ENCODE measurements at regions not wholly inside any gene's neighbourhood (a gene's known extent, or its start where the extent isn't known, plus 50 kb on each side); places are given as distances from the start of the nearest gene placed in this dataset.

DNA sequence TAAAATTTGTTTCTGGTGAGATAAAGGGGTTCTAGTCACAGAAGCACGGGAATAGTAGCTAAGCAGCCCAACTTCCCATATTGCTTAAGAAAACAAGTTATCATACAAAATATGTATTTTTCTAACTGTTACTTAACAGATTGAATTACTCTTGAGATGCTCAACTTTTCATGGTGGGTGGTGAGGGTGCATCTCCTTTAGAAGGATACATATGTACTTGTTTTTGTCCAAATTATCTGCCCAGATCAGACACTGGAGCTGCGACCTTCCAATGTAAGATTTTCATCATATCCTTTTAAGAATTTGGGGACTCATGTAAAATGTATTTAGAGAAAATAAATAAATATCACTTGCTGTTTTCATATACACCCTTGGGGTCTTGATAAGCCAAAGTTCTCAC is 252.2 kb upstream of the SOX2 start (continued):
- TF ChIP-seq, protein P1, sequence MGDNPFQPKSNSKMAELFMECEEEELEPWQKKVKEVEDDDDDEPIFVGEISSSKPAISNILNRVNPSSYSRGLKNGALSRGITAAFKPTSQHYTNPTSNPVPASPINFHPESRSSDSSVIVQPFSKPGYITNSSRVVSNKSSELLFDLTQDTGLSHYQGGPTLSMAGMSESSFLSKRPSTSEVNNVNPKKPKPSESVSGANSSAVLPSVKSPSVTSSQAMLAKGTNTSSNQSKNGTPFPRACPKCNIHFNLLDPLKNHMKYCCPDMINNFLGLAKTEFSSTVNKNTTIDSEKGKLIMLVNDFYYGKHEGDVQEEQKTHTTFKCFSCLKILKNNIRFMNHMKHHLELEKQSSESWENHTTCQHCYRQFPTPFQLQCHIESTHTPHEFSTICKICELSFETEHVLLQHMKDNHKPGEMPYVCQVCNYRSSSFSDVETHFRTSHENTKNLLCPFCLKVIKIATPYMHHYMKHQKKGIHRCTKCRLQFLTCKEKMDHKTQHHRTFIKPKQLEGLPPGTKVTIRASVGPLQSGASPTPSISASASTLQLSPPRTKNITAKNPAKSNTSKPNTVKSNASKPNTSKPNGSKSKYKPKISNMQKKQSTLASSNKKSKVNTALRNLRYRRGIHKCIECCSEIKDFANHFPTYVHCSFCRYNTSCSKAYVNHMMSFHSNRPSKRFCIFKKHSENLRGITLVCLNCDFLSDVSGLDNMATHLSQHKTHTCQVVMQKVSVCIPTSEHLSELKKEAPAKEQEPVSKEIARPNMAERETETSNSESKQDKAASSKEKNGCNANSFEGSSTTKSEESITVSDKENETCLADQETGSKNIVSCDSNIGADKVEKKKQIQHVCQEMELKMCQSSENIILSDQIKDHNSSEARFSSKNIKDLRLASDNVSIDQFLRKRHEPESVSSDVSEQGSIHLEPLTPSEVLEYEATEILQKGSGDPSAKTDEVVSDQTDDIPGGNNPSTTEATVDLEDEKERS (tag by site-specific recombination; IDR thresholded peaks at IDR 0.05): no peak
- TF ChIP-seq KLF8 (tag by site-specific recombination; IDR thresholded peaks at IDR 0.05): no peak

DNA sequence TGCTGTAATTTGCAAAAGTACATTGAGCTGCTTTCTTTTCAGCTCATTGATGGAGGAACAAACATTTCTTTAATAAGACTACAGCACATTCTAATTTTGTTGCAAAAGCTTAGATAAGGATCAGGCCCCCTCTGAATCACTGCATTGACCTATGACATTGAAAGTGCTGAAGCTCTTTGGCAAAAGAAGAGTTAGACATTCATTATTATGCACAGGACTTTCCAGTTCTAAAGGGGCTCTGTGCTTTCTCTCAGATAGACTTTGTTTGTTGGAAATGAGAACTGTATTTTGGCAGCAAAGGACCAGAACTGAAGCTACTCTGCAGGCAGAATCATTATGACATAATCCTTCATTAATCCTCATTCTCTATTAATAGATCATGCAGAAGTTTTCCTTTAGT is 252.9 kb upstream of the SOX2 start:
- TF ChIP-seq ZNF544 (tag by site-specific recombination; IDR thresholded peaks at IDR 0.05) (no peak), HOXA7 (CRISPR knock-in tag; IDR thresholded peaks at IDR 0.05; ENCODE audit: borderline replicate concordance) (no peak), REPIN1 (tag by site-specific recombination; IDR thresholded peaks at IDR 0.05; ENCODE audit: low read depth) (no peak), SALL2 (tag by site-specific recombination; IDR thresholded peaks at IDR 0.05; ENCODE audit: borderline replicate concordance) (no peak), ZNF132 (tag by site-specific recombination; IDR thresholded peaks at IDR 0.05; ENCODE audit: borderline replicate concordance) (no peak), GLI2 (tag by site-specific recombination; IDR thresholded peaks at IDR 0.05; ENCODE audit: borderline replicate concordance, low read depth) (no peak), ZNF239 (tag by site-specific recombination; IDR thresholded peaks at IDR 0.05) (no peak), ZBTB17 (tag by site-specific recombination; IDR thresholded peaks at IDR 0.05) (no peak), ZFP3 (tag by site-specific recombination; IDR thresholded peaks at IDR 0.05; ENCODE audit: low read depth) (no peak), ZNF223 (tag by site-specific recombination; IDR thresholded peaks at IDR 0.05) (no peak)
- TF ChIP-seq, protein P2, sequence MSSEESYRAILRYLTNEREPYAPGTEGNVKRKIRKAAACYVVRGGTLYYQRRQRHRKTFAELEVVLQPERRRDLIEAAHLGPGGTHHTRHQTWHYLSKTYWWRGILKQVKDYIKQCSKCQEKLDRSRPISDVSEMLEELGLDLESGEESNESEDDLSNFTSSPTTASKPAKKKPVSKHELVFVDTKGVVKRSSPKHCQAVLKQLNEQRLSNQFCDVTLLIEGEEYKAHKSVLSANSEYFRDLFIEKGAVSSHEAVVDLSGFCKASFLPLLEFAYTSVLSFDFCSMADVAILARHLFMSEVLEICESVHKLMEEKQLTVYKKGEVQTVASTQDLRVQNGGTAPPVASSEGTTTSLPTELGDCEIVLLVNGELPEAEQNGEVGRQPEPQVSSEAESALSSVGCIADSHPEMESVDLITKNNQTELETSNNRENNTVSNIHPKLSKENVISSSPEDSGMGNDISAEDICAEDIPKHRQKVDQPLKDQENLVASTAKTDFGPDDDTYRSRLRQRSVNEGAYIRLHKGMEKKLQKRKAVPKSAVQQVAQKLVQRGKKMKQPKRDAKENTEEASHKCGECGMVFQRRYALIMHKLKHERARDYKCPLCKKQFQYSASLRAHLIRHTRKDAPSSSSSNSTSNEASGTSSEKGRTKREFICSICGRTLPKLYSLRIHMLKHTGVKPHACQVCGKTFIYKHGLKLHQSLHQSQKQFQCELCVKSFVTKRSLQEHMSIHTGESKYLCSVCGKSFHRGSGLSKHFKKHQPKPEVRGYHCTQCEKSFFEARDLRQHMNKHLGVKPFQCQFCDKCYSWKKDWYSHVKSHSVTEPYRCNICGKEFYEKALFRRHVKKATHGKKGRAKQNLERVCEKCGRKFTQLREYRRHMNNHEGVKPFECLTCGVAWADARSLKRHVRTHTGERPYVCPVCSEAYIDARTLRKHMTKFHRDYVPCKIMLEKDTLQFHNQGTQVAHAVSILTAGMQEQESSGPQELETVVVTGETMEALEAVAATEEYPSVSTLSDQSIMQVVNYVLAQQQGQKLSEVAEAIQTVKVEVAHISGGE (tag by site-specific recombination; conservative IDR thresholded peaks at IDR 0.05; ENCODE audit: low read depth): no peak
- TF ChIP-seq, protein P3, sequence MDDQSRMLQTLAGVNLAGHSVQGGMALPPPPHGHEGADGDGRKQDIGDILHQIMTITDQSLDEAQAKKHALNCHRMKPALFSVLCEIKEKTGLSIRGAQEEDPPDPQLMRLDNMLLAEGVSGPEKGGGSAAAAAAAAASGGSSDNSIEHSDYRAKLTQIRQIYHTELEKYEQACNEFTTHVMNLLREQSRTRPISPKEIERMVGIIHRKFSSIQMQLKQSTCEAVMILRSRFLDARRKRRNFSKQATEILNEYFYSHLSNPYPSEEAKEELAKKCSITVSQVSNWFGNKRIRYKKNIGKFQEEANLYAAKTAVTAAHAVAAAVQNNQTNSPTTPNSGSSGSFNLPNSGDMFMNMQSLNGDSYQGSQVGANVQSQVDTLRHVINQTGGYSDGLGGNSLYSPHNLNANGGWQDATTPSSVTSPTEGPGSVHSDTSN (CRISPR knock-in tag; IDR thresholded peaks at IDR 0.05): no peak
- TF ChIP-seq, protein P4, sequence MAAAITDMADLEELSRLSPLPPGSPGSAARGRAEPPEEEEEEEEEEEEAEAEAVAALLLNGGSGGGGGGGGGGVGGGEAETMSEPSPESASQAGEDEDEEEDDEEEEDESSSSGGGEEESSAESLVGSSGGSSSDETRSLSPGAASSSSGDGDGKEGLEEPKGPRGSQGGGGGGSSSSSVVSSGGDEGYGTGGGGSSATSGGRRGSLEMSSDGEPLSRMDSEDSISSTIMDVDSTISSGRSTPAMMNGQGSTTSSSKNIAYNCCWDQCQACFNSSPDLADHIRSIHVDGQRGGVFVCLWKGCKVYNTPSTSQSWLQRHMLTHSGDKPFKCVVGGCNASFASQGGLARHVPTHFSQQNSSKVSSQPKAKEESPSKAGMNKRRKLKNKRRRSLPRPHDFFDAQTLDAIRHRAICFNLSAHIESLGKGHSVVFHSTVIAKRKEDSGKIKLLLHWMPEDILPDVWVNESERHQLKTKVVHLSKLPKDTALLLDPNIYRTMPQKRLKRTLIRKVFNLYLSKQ (tag by site-specific recombination; IDR thresholded peaks at IDR 0.05; ENCODE audit: borderline replicate concordance): no peak
- no peak overlapping the region for H3K27ac ChIP-seq (ENCODE audit: extremely low read depth, low read depth, low read length)
- no peaks in the 10 kb centered on the region for H3K4me1 ChIP-seq (ENCODE audit: control insufficient read depth, insufficient read depth, low read length)
- no peaks in the 10 kb centered on the region for H3K36me3 ChIP-seq (ENCODE audit: control insufficient read depth in 2 of 2, insufficient read depth in 1 of 2, low read length in 2 of 2)
- ChIA-PET CTCF (interaction anchor here (0.7 kb wide), 1 partner anchor 412 kb away, joined by 3 read pairs; no protein-coding TSS in a partner anchor), POLR2A (no interaction called here)
- H3K4me3 ChIP-seq (ENCODE audit: low read depth, low read length): no peak overlapping the region
- H3K9me3 ChIP-seq (ENCODE audit: control insufficient read depth, insufficient read depth, low read depth, low read length): no peaks in the 10 kb centered on the region

Data from HEK293 (cell line).